AG09319 (cell line): ENCODE measurements at regions not wholly inside any gene's neighbourhood (a gene's known extent, or its start where the extent isn't known, plus 50 kb on each side); places are given as distances from the start of the nearest gene placed in this dataset.

Experiments
- DNase-seq: peaks from one replicate; pipeline ENCODE4 v3.0.0-alpha.2; 2010; ENCODE audit warnings: low read depth; ENCODE audit errors: extremely low read depth
- CTCF ChIP-seq: IDR thresholded peaks from 2 replicates; pipeline ENCODE4 v1.5.1; 2011; ENCODE audit warnings: low read depth, mild to moderate bottlenecking, inconsistent platforms, low read length, moderate library complexity

- no peak for DNase-seq
- no peak for TF ChIP-seq CTCF
These were observed 57.4 kb upstream of the NMNAT3 start for GRCh38 chr3:139735191-139735590.

- no peak for TF ChIP-seq CTCF
- no peak for DNase-seq
These were observed 55.0 kb upstream of the NMNAT3 start for GRCh38 chr3:139732729-139733128.

GRCh38 chr3:139729300-139729699, 51.5 kb upstream of the NMNAT3 start:
- no peak for TF ChIP-seq CTCF
- no peak for DNase-seq

GRCh38 chr3:139728414-139728813, 50.6 kb upstream of the NMNAT3 start:
- DNase-seq = no peak
- no peak for TF ChIP-seq CTCF
